ENCODE measurements at regions not wholly inside any gene's neighbourhood (a gene's known extent, or its start where the extent isn't known, plus 50 kb on each side); places are given as distances from the start of the nearest gene placed in this dataset.

DNA sequence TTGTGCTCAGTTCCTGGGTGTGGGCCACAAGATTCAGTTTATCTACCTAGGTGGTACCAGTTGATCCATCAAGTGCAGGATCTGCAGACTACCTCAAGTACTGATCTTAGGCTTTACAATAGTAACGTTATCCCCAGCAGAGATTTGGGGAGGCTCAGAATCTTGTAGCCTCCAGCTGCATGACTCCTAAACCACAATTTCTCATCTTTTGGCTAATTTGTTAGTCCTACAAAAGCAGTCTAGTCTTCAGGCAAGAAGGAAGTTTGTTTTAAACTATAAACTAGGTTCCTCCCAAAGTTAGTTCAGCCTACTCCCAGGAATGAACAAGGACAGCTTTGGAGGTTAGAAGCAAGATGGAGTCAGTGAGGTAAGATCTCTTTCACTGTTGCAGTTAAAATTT is 213.5 kb upstream of the PIEZO2 start:
- no peaks in the 10 kb centered on the region for H3K9me1 ChIP-seq (ENCODE audit: control insufficient read depth, insufficient read depth, low read length)
- no peaks in the 10 kb centered on the region for H3K4me1 ChIP-seq (replicated peaks in 1 of 2; ENCODE audit: control insufficient read depth in 2 of 2, insufficient read depth in 2 of 2, low read length in 2 of 2)
- 0% methylated on average over 1 of the region's 1 CpG for WGBS (ENCODE audit: insufficient coverage, low coverage, missing lambda C conversion rate)
- H3K4me2 ChIP-seq (ENCODE audit: insufficient read depth, low read length): no peak overlapping the region
- DNase-seq (ENCODE audit: extremely low read depth in 1 of 4, low spot score in 3 of 4): no peak
- POLR2A ChIA-PET: no interaction called here
- H3K9me3 ChIP-seq (replicated peaks; ENCODE audit: control insufficient read depth, insufficient read depth, low read depth, low read length): no peaks in the 10 kb centered on the region
- H4K20me1 ChIP-seq (replicated peaks; ENCODE audit: control insufficient read depth, insufficient read depth, low read length): no peaks in the 10 kb centered on the region
- ATAC-seq: no peak
- TF ChIP-seq MTA2 (IDR thresholded peaks at IDR 0.05; ENCODE audit: low read depth): no peak
- TF ChIP-seq, protein P1, sequence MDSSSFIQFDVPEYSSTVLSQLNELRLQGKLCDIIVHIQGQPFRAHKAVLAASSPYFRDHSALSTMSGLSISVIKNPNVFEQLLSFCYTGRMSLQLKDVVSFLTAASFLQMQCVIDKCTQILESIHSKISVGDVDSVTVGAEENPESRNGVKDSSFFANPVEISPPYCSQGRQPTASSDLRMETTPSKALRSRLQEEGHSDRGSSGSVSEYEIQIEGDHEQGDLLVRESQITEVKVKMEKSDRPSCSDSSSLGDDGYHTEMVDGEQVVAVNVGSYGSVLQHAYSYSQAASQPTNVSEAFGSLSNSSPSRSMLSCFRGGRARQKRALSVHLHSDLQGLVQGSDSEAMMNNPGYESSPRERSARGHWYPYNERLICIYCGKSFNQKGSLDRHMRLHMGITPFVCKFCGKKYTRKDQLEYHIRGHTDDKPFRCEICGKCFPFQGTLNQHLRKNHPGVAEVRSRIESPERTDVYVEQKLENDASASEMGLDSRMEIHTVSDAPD (CRISPR knock-in tag; IDR thresholded peaks at IDR 0.05): no peak
- TF ChIP-seq FUS (optimal IDR thresholded peaks at IDR 0.05; ENCODE audit: low read depth, low read length): no peak
- TF ChIP-seq HMG20B (CRISPR knock-in tag; IDR thresholded peaks at IDR 0.05): no peak
- TF ChIP-seq SIX5 (IDR thresholded peaks at IDR 0.05; ENCODE audit: borderline replicate concordance in 1 of 2, insufficient read depth in 1 of 2, low read depth in 1 of 2, low read length in 2 of 2): no peak
- no peak for TF ChIP-seq YY1 (IDR thresholded peaks at IDR 0.05; ENCODE audit: borderline replicate concordance in 1 of 3, control insufficient read depth in 1 of 3, extremely low read depth in 1 of 3, insufficient read depth in 3 of 3, insufficient read length in 1 of 3, insufficient replicate concordance in 2 of 3, low read depth in 1 of 3, low read length in 2 of 3)
- no peak for TF ChIP-seq ZNF143 (CRISPR knock-in tag; IDR thresholded peaks at IDR 0.05)
- TF ChIP-seq MECOM (CRISPR knock-in tag; IDR thresholded peaks at IDR 0.05): no peak
- no peak for TF ChIP-seq STAG1 (CRISPR knock-in tag; IDR thresholded peaks at IDR 0.05; ENCODE audit: borderline replicate concordance)
- TF ChIP-seq KLF1 (tag; IDR thresholded peaks at IDR 0.05): no peak
- TF ChIP-seq KAT2B (IDR thresholded peaks at IDR 0.05; ENCODE audit: low read depth, low read length): no peak
- TF ChIP-seq ESRRA (IDR thresholded peaks at IDR 0.05; ENCODE audit: borderline replicate concordance, low read depth): no peak
- no peak for TF ChIP-seq IFI16 (CRISPR knock-in tag; IDR thresholded peaks at IDR 0.05)
- no peak for TF ChIP-seq CTBP1 (IDR thresholded peaks at IDR 0.05; ENCODE audit: borderline replicate concordance)
- TF ChIP-seq TCF7L2 (IDR thresholded peaks at IDR 0.05; ENCODE audit: low read depth, low read length): no peak
- no peak for TF ChIP-seq NFRKB (IDR thresholded peaks at IDR 0.05; ENCODE audit: low read depth)
- no peak for TF ChIP-seq ZNF551 (CRISPR knock-in tag; IDR thresholded peaks at IDR 0.05)
- no peak for TF ChIP-seq RBM39 (optimal IDR thresholded peaks at IDR 0.05; ENCODE audit: low read depth, low read length)
- TF ChIP-seq HLTF (IDR thresholded peaks at IDR 0.05): no peak
- no peak overlapping the region for H3K9ac ChIP-seq (ENCODE audit: insufficient read depth in 1 of 2, low read depth in 2 of 2, low read length in 2 of 2)
- intact Hi-C loops (cut with micrococcal nuclease): no loop called here
- H3K36me3 ChIP-seq (ENCODE audit: control insufficient read depth, insufficient read depth, low read length): no peaks in the 10 kb centered on the region
- H3K79me2 ChIP-seq (ENCODE audit: control insufficient read depth, insufficient read depth, low read length): no peaks in the 10 kb centered on the region
- no peak overlapping the region for H3K4me3 ChIP-seq
- no peaks in the 10 kb centered on the region for H3K27me3 ChIP-seq (ENCODE audit: control insufficient read depth in 2 of 2, insufficient read depth in 2 of 2, low read length in 2 of 2)
- BruUV-seq (replicated peaks): no TSS peak
- CTCF ChIA-PET (ENCODE audit: low intra/inter-chr PET ratio): no interaction called here
- H3K27ac ChIP-seq (ENCODE audit: extremely low read depth, low read depth, low read length): no peak overlapping the region
- no peak overlapping the region for H2AFZ ChIP-seq (ENCODE audit: low read depth, low read length)
- no peak for FAIRE-seq
- in situ Hi-C loops (cut with MboI): no loop called here

Measured in K562 (cell line).